ENCODE measurements at regions not wholly inside any gene's neighbourhood (a gene's known extent, or its start where the extent isn't known, plus 50 kb on each side); places are given as distances from the start of the nearest gene placed in this dataset.
"Not testable (repeated sequence)": the region's sequence is repeated elsewhere in the genome, so short reads cannot be mapped to it uniquely, and the experiment has no call there.

DNA sequence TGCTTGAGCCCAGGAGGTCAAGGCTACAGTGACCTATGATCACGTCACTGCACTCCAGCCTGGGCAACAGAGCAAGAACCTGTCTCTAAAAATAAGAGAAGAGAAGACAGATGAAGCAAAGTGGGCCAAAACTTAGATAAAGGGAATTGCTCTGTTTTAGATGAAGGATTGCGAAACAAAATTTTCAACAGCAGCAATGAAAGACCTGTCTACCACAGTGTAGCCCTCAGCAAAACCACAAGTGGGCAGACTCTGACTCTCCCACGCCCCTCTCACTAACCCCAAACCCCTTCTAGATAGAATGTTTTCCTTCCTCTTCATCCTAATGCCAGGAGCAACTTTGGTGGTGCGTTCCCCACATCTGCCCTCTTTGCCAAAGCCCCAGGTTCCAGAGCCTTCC lies 105.6 kb upstream of the ALDH3B2 start:
- CTCF ChIA-PET, result no interaction called here
- POLR2A ChIA-PET, result no interaction called here

- CTCF ChIA-PET, POLR2A ChIA-PET: not testable (repeated sequence)
These were observed 104.9 kb upstream of the ALDH3B2 start for GRCh38 chr11:67779189-67779875.

GRCh38 chr11:67776852-67777520 lies 102.6 kb upstream of the ALDH3B2 start:
- POLR2A ChIA-PET, result no interaction called here
- CTCF ChIA-PET, result no interaction called here

- CTCF ChIA-PET, POLR2A ChIA-PET: not testable (repeated sequence)
These were observed 99.8 kb upstream of the ALDH3B2 start for GRCh38 chr11:67774175-67774574.

- POLR2A ChIA-PET, result not testable (repeated sequence)
These were observed 93.7 kb upstream of the ALDH3B2 start for GRCh38 chr11:67768001-67768730.

DNA sequence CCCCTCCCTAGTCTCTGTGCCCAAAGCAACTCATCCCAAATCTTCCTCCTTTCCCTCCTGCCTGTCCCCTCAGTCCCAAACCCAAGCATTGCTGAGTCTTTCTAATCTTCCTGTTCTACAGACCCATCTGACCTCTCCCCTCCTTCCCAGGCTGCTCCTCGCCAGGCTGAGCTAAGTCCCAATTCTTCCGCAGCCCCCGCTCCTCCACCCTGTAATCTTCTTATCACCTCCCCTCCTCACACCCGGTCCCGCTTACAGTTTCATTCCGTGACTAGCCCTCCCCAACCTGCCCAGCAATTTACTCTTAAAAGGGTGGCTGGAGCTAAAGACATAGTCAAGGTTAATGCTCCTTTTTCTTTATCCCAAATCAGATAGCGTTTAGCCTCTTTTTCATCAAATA lies 86.8 kb upstream of the ALDH3B2 start:
- POLR2A ChIA-PET, CTCF ChIA-PET: not testable (repeated sequence)

More at GRCh38 chr11:67768001-67768730, 93.7 kb upstream of the ALDH3B2 start:
- CTCF ChIA-PET, result interaction anchor here (0.6 kb wide), 1 partner anchor 173 kb away, joined by 4 read pairs; no protein-coding TSS in a partner anchor

- CTCF ChIA-PET, POLR2A ChIA-PET: not testable (repeated sequence)
These were observed 84.9 kb upstream of the ALDH3B2 start for GRCh38 chr11:67759321-67759720.

- POLR2A ChIA-PET, CTCF ChIA-PET: not testable (repeated sequence)
These were observed 84.0 kb upstream of the ALDH3B2 start for GRCh38 chr11:67758467-67758866.

DNA sequence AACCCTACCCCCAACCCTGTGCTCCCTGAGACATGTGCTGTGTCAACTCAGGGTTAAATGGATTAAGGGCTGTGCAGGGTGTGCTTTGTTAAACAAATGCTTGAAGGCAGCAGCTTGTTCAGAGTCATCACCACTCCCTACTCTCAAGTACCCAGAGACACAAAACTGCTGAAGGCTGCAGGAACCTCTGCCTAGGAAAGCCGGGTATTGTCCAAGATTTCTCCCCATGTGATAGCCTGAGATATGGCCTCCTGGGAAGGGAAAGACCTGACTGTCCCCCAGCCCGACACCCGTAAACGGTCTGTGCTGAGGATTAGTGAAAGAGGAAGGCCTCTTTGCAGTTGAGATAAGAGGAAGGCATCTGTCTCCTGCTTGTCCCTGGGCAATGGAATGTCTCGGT lies 83.6 kb upstream of the ALDH3B2 start:
- CTCF ChIA-PET, POLR2A ChIA-PET: not testable (repeated sequence)

- POLR2A ChIA-PET, CTCF ChIA-PET: not testable (repeated sequence)
These were observed 79.4 kb upstream of the ALDH3B2 start for GRCh38 chr11:67753820-67754219.

DNA sequence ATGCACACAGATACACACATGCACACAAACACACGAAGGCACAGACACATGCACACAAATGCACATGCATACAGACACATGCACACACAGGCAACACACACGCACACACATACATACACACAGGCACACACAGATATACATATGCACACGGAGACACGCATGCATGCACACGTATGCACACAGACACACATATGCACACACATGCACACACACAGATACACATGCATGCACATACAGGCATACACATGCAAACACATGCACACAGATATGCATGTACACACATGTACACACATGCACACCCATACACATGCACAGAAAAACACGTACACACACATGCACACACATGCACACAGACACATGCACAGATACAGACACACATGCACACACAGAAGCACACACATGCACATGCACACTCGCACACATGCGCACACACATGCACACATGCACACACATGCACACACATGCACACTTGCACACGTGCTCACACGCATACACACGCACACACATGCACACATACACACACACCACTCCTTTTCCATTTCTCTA lies 70.8 kb upstream of the ALDH3B2 start:
- ChIA-PET POLR2A (no interaction called here), CTCF (no interaction called here)

DNA sequence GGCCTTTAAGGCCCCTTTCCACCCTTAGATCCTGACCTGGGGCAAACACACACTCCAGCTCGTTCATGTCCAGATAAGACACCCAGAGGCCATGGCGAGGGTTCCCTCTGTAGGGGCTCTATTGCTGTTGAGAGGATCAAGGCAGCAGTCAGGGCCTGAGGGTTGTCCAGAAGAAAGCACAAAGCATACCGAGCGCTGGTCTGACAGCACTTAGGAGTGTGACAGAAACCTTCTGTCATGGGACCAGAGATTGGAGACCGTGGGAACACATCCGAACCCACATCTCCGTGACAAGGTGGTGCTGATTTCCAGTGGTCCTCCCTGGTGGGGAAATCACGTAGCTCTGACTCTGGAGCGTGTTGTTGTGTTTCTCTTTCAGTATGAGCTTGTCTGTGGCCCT lies 69.8 kb upstream of the ALDH3B2 start:
- CTCF ChIA-PET, result not testable (repeated sequence)

DNA sequence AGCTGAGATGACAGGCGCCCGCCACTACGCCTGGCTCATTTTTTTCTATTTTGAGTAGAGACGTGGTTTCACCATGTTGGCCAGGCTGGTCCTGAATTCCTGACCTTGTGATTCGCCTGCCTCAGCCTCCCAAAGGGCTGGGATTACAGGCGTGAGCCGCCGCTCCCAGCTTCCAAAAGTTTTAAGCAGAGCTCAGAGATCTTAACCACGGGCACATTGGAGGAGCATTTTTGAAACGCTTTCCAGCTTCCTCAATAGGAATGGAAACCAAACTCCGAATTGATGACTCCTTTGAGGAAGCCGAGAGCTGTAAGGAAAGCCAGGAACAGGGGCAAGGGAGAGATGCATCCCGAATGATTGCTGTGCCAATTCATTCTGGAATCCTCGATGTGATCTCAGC lies 63.8 kb upstream of the ALDH3B2 start:
- POLR2A ChIA-PET, CTCF ChIA-PET: not testable (repeated sequence)

More for the DNA sequence above, 69.8 kb upstream of the ALDH3B2 start:
- POLR2A ChIA-PET, result not testable (repeated sequence)

DNA sequence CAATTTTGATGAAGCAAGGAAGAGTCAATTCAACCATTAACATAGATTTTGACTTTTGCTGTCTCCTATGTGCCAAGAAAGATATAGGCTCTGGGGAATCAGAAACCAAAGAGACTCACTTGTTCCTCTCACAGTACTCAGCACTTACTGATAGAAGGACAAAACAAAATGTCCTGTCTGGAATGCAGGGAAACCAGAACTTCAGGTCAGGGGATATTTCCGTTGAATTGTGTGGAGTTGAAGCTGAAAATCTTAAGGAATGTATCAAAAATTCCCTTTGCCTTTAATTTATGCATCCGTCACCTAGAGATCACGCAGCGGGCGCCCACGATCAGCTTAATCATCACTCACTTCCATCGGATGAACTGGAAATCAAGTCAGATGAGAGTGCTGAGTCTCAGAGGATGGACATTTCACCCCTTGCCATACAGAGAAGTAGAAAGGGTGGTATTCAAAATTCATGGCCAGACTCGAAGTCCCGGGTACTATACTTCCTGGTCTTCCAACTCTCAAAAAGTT lies 63.2 kb upstream of the ALDH3B2 start:
- CTCF ChIA-PET, POLR2A ChIA-PET: not testable (repeated sequence)

- ChIA-PET CTCF (no interaction called here), POLR2A (no interaction called here)
These were observed 57.8 kb upstream of the ALDH3B2 start for GRCh38 chr11:67732045-67732787.

GRCh38 chr11:67731583-67731982 lies 57.2 kb upstream of the ALDH3B2 start:
- POLR2A ChIA-PET, result no interaction called here

DNA sequence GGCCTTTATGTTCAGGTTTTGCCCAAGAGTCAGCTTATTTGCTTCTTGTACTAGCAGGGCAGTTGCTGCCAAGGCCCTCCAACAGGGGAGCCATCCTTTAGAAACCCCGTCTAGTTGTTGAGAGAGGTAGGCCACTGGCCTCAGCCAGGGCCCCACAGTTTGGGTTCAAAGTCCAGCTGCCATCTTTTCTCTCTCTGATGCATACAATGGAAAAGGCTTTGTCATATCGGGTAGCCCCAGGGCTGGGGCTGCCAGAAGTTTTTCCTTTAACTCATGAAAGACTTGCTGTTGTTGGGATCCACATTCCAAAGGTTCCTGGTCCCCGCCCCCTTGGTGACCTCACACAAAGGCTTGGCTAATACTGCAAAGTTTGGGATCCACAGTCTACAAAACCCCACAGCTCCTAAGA lies 53.7 kb upstream of the ALDH3B2 start:
- POLR2A ChIA-PET, CTCF ChIA-PET: not testable (repeated sequence)

More at GRCh38 chr11:67731583-67731982, 57.2 kb upstream of the ALDH3B2 start:
- CTCF ChIA-PET, result no interaction called here

DNA sequence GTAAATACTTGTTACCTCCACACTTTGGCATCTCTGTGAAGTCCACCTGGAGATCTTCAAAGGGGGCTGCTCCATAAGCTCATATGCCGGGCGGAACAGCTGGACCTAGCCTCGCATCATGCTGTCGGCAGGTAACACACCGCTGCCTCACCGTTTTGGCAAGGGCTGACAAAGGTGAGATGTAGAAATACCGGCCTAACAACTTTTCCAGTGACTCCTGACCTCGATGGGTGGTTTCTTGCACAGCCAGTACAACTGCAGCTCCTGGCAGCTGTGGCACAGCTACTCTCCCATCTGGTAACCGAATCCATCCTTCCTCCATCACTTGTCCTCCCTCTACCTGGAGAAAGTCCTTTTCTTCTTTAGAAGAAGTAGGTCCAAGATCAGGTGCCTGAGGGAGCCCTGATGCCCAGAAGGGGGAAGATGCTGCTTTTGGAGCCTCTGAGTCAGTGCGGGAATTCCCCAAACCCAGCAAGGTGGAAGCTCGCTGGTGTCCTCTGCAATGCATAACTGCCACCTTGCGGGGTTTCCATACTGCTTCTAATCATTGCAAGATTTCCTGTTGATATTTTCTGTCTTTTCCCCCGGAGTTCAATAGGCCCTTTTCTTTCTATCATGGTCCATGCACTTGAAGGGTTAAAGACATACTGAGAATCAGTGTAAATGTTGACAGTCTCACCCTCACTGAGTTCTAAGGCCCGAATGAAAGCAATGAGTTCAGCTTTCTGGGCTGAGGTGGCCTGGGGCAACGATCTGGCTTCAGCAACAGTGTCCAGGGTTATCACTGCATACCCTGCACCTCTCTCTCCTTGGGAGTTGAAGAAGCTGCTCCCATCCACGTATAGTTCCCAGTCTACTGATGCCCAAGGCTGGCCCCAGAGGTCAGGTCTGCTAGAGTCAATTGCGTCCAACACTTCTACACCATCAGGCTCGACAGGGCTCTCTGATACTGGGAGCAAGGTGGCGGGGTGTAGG lies 52.9 kb upstream of the ALDH3B2 start:
- POLR2A ChIA-PET, CTCF ChIA-PET: not testable (repeated sequence)

Data from activated CD8-positive, alpha-beta memory T cell treated with anti-CD3 and anti-CD28 coated beads for 36 hours (primary cell).